GM19238 (cell line): ENCODE measurements at regions not wholly inside any gene's neighbourhood (a gene's known extent, or its start where the extent isn't known, plus 50 kb on each side); places are given as distances from the start of the nearest gene placed in this dataset.

Experiments used
- DNase-seq: peaks from one replicate; pipeline ENCODE4 v3.0.0; 2011; ENCODE audit warnings: low spot score; ENCODE audit not compliant: insufficient read length

- DNase-seq: no peak
Observed at GRCh38 chr20:41951615-41952014, 333.4 kb upstream of the CHD6 start.

- DNase-seq: no peak
Observed at GRCh38 chr20:41939659-41940058, 321.5 kb upstream of the CHD6 start.

GRCh38 chr20:41938353-41938752 is 320.2 kb upstream of the CHD6 start:
- no peak for DNase-seq

- no peak for DNase-seq
Observed at GRCh38 chr20:41935259-41935791, 317.1 kb upstream of the CHD6 start.

GRCh38 chr20:41932431-41932830 is 314.3 kb upstream of the CHD6 start:
- no peak for DNase-seq

GRCh38 chr20:41927655-41928054 is 309.5 kb upstream of the CHD6 start:
- DNase-seq: no peak

GRCh38 chr20:41927189-41927588 is 309.0 kb upstream of the CHD6 start:
- DNase-seq: no peak

GRCh38 chr20:41925476-41925875 is 307.3 kb upstream of the CHD6 start:
- DNase-seq: no peak

- no peak for DNase-seq
Observed at GRCh38 chr20:41923624-41924023, 305.4 kb upstream of the CHD6 start.

GRCh38 chr20:41913146-41913545 is 295.0 kb upstream of the CHD6 start:
- DNase-seq: no peak

GRCh38 chr20:41910558-41910957 is 292.4 kb upstream of the CHD6 start:
- DNase-seq: no peak

- DNase-seq: no peak
Observed at GRCh38 chr20:41905199-41905598, 287.0 kb upstream of the CHD6 start.

- no peak for DNase-seq
Observed at GRCh38 chr20:41903586-41903985, 285.4 kb upstream of the CHD6 start.

- DNase-seq: no peak
Observed at GRCh38 chr20:41902346-41902745, 284.2 kb upstream of the CHD6 start.

- DNase-seq: no peak
Observed at GRCh38 chr20:41900201-41900691, 282.1 kb upstream of the CHD6 start.

GRCh38 chr20:41897708-41898107 is 279.5 kb upstream of the CHD6 start:
- DNase-seq: no peak

GRCh38 chr20:41895241-41896032 is 277.3 kb upstream of the CHD6 start:
- no peak for DNase-seq

GRCh38 chr20:41894255-41894963 is 276.2 kb upstream of the CHD6 start:
- no peak for DNase-seq

- DNase-seq: no peak
Observed at GRCh38 chr20:41892031-41892430, 273.9 kb upstream of the CHD6 start.

- no peak for DNase-seq
Observed at GRCh38 chr20:41889844-41890224, 271.7 kb upstream of the CHD6 start.

GRCh38 chr20:41889126-41889843 is 271.1 kb upstream of the CHD6 start:
- no peak for DNase-seq

GRCh38 chr20:41888434-41888833 is 270.3 kb upstream of the CHD6 start:
- no peak for DNase-seq
